ENCODE measurements at regions not wholly inside any gene's neighbourhood (a gene's known extent, or its start where the extent isn't known, plus 50 kb on each side); places are given as distances from the start of the nearest gene placed in this dataset.

DNA sequence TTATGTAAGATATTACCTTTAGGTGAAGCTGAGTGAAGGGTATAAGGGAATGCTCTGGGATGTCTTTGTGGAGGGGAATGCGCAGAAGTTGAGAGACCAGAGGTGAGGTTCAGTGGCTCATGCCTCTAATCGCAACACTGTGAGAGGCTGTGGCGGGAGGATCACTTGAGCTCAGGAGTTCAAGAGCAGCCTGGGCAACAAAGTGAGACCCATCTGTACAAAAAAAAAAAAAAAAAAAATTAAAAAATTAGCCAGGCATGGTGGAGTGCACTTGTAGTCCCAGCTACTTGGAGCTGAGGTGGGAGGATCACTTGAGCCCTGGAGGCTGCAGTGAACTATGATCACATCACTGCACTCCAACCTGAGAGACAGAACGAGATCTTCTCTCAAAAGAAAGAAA lies 57.3 kb upstream of the SP3 start:
- Histone ChIP-seq H3K4me2 (ENCODE audit: insufficient read depth, low read length) (no peak overlapping the region), H4K20me1 (replicated peaks; ENCODE audit: control insufficient read depth, insufficient read depth, low read length) (no peaks in the 10 kb centered on the region), H3K36me3 (ENCODE audit: control insufficient read depth, insufficient read depth, low read length) (no peaks in the 10 kb centered on the region), H3K9ac (ENCODE audit: insufficient read depth in 1 of 2, low read depth in 2 of 2, low read length in 2 of 2) (no peak overlapping the region), H3K27me3 (ENCODE audit: control insufficient read depth in 2 of 2, insufficient read depth in 2 of 2, low read length in 2 of 2) (peaks cover 6 to 13% of the 10 kb centered on the region in 2 experiments; a peak in 4 of 5 replicates), H3K79me2 (ENCODE audit: control insufficient read depth, insufficient read depth, low read length) (no peaks in the 10 kb centered on the region), H3K9me1 (ENCODE audit: control insufficient read depth, insufficient read depth, low read length) (no peaks in the 10 kb centered on the region), H3K27ac (ENCODE audit: extremely low read depth, low read depth, low read length) (no peak overlapping the region), H3K4me3 (no peak overlapping the region), H3K4me1 (replicated peaks in 1 of 2; ENCODE audit: control insufficient read depth in 2 of 2, insufficient read depth in 2 of 2, low read length in 2 of 2) (peaks cover 0 to 16% of the 10 kb centered on the region in 2 experiments; a peak in 1 of 5 replicates), H3K9me3 (replicated peaks; ENCODE audit: control insufficient read depth, insufficient read depth, low read depth, low read length) (no peaks in the 10 kb centered on the region), H2AFZ (ENCODE audit: low read depth, low read length) (no peak overlapping the region)
- in situ Hi-C loops (cut with MboI): no loop called here
- WGBS (ENCODE audit: insufficient coverage, low coverage, missing lambda C conversion rate): 40% methylated on average over 4 of the region's 4 CpGs
- POLR2A ChIA-PET: no interaction called here
- CTCF ChIA-PET (ENCODE audit: low intra/inter-chr PET ratio): no interaction called here
- DNase-seq (ENCODE audit: extremely low read depth in 1 of 4, low spot score in 3 of 4) (no peak), FAIRE-seq (no peak), ATAC-seq (no peak)
- no TSS peak for BruUV-seq (replicated peaks)
- intact Hi-C loops (cut with micrococcal nuclease): no loop called here
- no peak for TF ChIP-seq CBX3 (IDR thresholded peaks at IDR 0.05; ENCODE audit: borderline replicate concordance in 1 of 2, low read length in 2 of 2)
- TF ChIP-seq C11orf30 (IDR thresholded peaks at IDR 0.05; ENCODE audit: low read depth): no peak
- TF ChIP-seq, protein P1, sequence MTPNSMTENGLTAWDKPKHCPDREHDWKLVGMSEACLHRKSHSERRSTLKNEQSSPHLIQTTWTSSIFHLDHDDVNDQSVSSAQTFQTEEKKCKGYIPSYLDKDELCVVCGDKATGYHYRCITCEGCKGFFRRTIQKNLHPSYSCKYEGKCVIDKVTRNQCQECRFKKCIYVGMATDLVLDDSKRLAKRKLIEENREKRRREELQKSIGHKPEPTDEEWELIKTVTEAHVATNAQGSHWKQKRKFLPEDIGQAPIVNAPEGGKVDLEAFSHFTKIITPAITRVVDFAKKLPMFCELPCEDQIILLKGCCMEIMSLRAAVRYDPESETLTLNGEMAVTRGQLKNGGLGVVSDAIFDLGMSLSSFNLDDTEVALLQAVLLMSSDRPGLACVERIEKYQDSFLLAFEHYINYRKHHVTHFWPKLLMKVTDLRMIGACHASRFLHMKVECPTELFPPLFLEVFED (CRISPR knock-in tag; conservative IDR thresholded peaks at IDR 0.05): no peak
- TF ChIP-seq, protein P2, sequence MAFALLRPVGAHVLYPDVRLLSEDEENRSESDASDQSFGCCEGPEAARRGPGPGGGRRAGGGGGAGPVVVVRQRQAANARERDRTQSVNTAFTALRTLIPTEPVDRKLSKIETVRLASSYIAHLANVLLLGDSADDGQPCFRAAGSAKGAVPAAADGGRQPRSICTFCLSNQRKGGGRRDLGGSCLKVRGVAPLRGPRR (CRISPR knock-in tag; IDR thresholded peaks at IDR 0.05): no peak
- TF ChIP-seq SAP30 (IDR thresholded peaks at IDR 0.05; ENCODE audit: borderline replicate concordance, insufficient read depth, low read depth, low read length, poor library complexity, severe bottlenecking): no peak
- no peak for TF ChIP-seq KDM5B (IDR thresholded peaks at IDR 0.05; ENCODE audit: insufficient replicate concordance, low read depth, low read length)
- TF ChIP-seq, protein P3, sequence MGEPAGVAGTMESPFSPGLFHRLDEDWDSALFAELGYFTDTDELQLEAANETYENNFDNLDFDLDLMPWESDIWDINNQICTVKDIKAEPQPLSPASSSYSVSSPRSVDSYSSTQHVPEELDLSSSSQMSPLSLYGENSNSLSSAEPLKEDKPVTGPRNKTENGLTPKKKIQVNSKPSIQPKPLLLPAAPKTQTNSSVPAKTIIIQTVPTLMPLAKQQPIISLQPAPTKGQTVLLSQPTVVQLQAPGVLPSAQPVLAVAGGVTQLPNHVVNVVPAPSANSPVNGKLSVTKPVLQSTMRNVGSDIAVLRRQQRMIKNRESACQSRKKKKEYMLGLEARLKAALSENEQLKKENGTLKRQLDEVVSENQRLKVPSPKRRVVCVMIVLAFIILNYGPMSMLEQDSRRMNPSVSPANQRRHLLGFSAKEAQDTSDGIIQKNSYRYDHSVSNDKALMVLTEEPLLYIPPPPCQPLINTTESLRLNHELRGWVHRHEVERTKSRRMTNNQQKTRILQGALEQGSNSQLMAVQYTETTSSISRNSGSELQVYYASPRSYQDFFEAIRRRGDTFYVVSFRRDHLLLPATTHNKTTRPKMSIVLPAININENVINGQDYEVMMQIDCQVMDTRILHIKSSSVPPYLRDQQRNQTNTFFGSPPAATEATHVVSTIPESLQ (CRISPR knock-in tag; IDR thresholded peaks at IDR 0.05): no peak
- no peak for TF ChIP-seq HLTF (IDR thresholded peaks at IDR 0.05)
- TF ChIP-seq, protein P4, sequence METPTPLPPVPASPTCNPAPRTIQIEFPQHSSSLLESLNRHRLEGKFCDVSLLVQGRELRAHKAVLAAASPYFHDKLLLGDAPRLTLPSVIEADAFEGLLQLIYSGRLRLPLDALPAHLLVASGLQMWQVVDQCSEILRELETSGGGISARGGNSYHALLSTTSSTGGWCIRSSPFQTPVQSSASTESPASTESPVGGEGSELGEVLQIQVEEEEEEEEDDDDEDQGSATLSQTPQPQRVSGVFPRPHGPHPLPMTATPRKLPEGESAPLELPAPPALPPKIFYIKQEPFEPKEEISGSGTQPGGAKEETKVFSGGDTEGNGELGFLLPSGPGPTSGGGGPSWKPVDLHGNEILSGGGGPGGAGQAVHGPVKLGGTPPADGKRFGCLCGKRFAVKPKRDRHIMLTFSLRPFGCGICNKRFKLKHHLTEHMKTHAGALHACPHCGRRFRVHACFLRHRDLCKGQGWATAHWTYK (CRISPR knock-in tag; IDR thresholded peaks at IDR 0.05): no peak
- TF ChIP-seq ZNF24 (IDR thresholded peaks at IDR 0.05): no peak
- TF ChIP-seq, protein P5, sequence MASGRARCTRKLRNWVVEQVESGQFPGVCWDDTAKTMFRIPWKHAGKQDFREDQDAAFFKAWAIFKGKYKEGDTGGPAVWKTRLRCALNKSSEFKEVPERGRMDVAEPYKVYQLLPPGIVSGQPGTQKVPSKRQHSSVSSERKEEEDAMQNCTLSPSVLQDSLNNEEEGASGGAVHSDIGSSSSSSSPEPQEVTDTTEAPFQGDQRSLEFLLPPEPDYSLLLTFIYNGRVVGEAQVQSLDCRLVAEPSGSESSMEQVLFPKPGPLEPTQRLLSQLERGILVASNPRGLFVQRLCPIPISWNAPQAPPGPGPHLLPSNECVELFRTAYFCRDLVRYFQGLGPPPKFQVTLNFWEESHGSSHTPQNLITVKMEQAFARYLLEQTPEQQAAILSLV (tag; IDR thresholded peaks at IDR 0.05): no peak
- TF ChIP-seq, protein P6, sequence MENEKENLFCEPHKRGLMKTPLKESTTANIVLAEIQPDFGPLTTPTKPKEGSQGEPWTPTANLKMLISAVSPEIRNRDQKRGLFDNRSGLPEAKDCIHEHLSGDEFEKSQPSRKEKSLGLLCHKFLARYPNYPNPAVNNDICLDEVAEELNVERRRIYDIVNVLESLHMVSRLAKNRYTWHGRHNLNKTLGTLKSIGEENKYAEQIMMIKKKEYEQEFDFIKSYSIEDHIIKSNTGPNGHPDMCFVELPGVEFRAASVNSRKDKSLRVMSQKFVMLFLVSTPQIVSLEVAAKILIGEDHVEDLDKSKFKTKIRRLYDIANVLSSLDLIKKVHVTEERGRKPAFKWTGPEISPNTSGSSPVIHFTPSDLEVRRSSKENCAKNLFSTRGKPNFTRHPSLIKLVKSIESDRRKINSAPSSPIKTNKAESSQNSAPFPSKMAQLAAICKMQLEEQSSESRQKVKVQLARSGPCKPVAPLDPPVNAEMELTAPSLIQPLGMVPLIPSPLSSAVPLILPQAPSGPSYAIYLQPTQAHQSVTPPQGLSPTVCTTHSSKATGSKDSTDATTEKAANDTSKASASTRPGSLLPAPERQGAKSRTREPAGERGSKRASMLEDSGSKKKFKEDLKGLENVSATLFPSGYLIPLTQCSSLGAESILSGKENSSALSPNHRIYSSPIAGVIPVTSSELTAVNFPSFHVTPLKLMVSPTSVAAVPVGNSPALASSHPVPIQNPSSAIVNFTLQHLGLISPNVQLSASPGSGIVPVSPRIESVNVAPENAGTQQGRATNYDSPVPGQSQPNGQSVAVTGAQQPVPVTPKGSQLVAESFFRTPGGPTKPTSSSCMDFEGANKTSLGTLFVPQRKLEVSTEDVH (IDR thresholded peaks at IDR 0.05; ENCODE audit: low read depth, partially characterized antibody): no peak
- TF ChIP-seq OTX1 (CRISPR knock-in tag; IDR thresholded peaks at IDR 0.05): no peak
- TF ChIP-seq NR2C1 (IDR thresholded peaks at IDR 0.05): no peak
- no peak for TF ChIP-seq NR2C1 (tag; IDR thresholded peaks at IDR 0.05)

All from K562 (cell line).